ENCODE measurements at regions not wholly inside any gene's neighbourhood (a gene's known extent, or its start where the extent isn't known, plus 50 kb on each side); places are given as distances from the start of the nearest gene placed in this dataset.

- TF ChIP-seq CTCF (IDR thresholded peaks at IDR 0.05) (no peak), POLR2A (IDR thresholded peaks at IDR 0.05) (no peak)
Measured at GRCh38 chr2:190802129-190802528, 78.5 kb upstream of the GLS start.
